ENCODE measurements at regions not wholly inside any gene's neighbourhood (a gene's known extent, or its start where the extent isn't known, plus 50 kb on each side); places are given as distances from the start of the nearest gene placed in this dataset.
"Not testable (repeated sequence)": the region's sequence is repeated elsewhere in the genome, so short reads cannot be mapped to it uniquely, and the experiment has no call there.

DNA sequence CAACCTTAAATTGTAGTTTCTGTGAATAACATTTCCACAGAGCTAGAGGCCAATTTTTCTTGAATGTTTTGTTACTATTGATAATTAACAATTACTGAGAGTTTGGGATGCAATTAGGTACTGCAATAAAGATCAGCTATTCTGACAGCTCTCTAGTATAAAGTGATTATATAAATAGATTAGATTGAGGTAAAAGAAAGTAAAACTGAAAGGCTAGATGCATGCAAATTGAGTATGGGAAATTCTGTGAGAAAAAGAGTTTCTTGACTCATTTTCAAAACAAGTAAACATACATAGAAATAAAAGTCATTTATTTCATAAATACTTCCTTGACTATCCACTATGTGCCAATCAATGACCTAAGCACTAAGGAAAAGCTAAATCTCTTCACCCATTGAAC lies 1087.5 kb upstream of the ATXN8OS start:
- Histone ChIP-seq H3K4me2 (ENCODE audit: extremely low read depth, insufficient read depth, low read length) (no peak overlapping the region), H3K4me3 (replicated peaks in 1 of 4; ENCODE audit: control extremely low read depth in 1 of 4, insufficient read depth in 1 of 4, low read depth in 3 of 4, low read length in 4 of 4) (no peak overlapping the region), H3K36me3 (ENCODE audit: control insufficient read depth, insufficient read depth, low read length) (no peaks in the 10 kb centered on the region), H3K9me3 (ENCODE audit: control insufficient read depth, insufficient read depth, low read depth, low read length) (no peaks in the 10 kb centered on the region), H4K20me1 (ENCODE audit: control insufficient read depth, extremely low read depth, insufficient read depth, low read length) (no peaks in the 10 kb centered on the region), H3K27ac (ENCODE audit: insufficient read depth, low read length) (no peak overlapping the region), H3K4me1 (ENCODE audit: control insufficient read depth, extremely low read depth, insufficient read depth, low read length) (no peaks in the 10 kb centered on the region), H2AFZ (ENCODE audit: low read length) (no peak overlapping the region), H3K79me2 (ENCODE audit: control insufficient read depth, insufficient read depth, low read length) (no peaks in the 10 kb centered on the region), H3K27me3 (ENCODE audit: control insufficient read depth, insufficient read depth, low read length) (no peaks in the 10 kb centered on the region), H3K9ac (ENCODE audit: insufficient read depth, low read length) (no peak overlapping the region)
- no peak for TF ChIP-seq EZH2 (IDR thresholded peaks at IDR 0.05; ENCODE audit: low read length, missing control alignments)
- TF ChIP-seq, protein P1, sequence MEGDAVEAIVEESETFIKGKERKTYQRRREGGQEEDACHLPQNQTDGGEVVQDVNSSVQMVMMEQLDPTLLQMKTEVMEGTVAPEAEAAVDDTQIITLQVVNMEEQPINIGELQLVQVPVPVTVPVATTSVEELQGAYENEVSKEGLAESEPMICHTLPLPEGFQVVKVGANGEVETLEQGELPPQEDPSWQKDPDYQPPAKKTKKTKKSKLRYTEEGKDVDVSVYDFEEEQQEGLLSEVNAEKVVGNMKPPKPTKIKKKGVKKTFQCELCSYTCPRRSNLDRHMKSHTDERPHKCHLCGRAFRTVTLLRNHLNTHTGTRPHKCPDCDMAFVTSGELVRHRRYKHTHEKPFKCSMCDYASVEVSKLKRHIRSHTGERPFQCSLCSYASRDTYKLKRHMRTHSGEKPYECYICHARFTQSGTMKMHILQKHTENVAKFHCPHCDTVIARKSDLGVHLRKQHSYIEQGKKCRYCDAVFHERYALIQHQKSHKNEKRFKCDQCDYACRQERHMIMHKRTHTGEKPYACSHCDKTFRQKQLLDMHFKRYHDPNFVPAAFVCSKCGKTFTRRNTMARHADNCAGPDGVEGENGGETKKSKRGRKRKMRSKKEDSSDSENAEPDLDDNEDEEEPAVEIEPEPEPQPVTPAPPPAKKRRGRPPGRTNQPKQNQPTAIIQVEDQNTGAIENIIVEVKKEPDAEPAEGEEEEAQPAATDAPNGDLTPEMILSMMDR (conservative IDR thresholded peaks at IDR 0.05 in 1 of 2, IDR thresholded peaks at IDR 0.05 in 1 of 2; ENCODE audit: low read depth in 1 of 2, low read length in 2 of 2): no peak
- DNase-seq (ENCODE audit: low read depth in 2 of 2): no peak

DNA sequence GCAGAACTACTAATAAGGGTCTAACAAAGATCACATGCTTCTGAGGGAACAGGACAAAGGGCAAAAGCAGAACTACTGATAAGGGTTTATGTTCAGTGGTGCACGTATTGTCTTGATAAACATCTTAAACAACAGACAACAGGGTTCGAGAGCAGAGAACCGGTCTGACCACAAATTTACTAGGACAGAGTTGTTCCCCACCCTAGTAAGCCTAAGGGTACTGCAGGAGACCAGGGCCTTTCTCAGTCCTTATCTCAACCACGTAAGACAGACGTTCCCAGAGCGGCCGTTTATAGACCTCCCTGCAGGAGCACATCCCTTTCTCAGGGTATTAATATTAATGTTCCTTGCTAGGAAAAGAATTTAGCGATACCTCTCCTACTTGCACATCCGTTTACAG lies 1089.5 kb upstream of the ATXN8OS start:
- not testable (repeated sequence) for H3K27ac ChIP-seq (ENCODE audit: insufficient read depth, low read length); H3K4me2 ChIP-seq (ENCODE audit: extremely low read depth, insufficient read depth, low read length); H3K9ac ChIP-seq (ENCODE audit: insufficient read depth, low read length); H3K36me3 ChIP-seq (ENCODE audit: control insufficient read depth, insufficient read depth, low read length); H3K4me1 ChIP-seq (ENCODE audit: control insufficient read depth, extremely low read depth, insufficient read depth, low read length); DNase-seq (ENCODE audit: low read depth in 2 of 2); H3K27me3 ChIP-seq (ENCODE audit: control insufficient read depth, insufficient read depth, low read length); H2AFZ ChIP-seq (ENCODE audit: low read length); H3K9me3 ChIP-seq (ENCODE audit: control insufficient read depth, insufficient read depth, low read depth, low read length); H3K79me2 ChIP-seq (ENCODE audit: control insufficient read depth, insufficient read depth, low read length); H4K20me1 ChIP-seq (ENCODE audit: control insufficient read depth, extremely low read depth, insufficient read depth, low read length); H3K4me3 ChIP-seq (replicated peaks in 1 of 4; ENCODE audit: control extremely low read depth in 1 of 4, insufficient read depth in 1 of 4, low read depth in 3 of 4, low read length in 4 of 4)

DNA sequence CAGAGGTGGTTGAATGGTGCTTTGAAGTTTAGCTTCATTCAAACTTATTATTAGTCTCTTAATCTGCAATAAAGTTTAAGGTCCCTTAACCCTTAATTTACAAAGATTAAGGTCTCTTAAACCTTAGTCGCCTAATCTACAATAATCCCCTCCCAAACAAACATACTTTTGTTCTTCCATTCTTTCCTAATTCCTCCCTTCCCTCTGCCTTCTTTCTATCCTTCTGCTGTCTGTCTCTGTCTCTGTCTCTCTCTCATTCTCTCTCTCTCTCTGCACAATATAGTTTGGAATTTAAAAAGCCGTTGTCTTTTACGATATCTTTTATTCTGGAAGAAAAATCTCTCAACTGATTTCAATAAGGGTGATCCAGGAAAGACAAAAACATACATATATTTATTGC lies 1096.8 kb upstream of the ATXN8OS start:
- no peak overlapping the region for H3K9ac ChIP-seq (ENCODE audit: insufficient read depth, low read length)
- no peak overlapping the region for H3K4me2 ChIP-seq (ENCODE audit: extremely low read depth, insufficient read depth, low read length)
- no peaks in the 10 kb centered on the region for H3K79me2 ChIP-seq (ENCODE audit: control insufficient read depth, insufficient read depth, low read length)
- TF ChIP-seq, protein P1 (conservative IDR thresholded peaks at IDR 0.05 in 1 of 2, IDR thresholded peaks at IDR 0.05 in 1 of 2; ENCODE audit: low read depth in 1 of 2, low read length in 2 of 2): no peak
- no peak overlapping the region for H3K4me3 ChIP-seq (replicated peaks in 1 of 4; ENCODE audit: control extremely low read depth in 1 of 4, insufficient read depth in 1 of 4, low read depth in 3 of 4, low read length in 4 of 4)
- no peak overlapping the region for H2AFZ ChIP-seq (ENCODE audit: low read length)
- H3K4me1 ChIP-seq (ENCODE audit: control insufficient read depth, extremely low read depth, insufficient read depth, low read length): no peaks in the 10 kb centered on the region
- no peaks in the 10 kb centered on the region for H3K27me3 ChIP-seq (ENCODE audit: control insufficient read depth, insufficient read depth, low read length)
- H3K9me3 ChIP-seq (ENCODE audit: control insufficient read depth, insufficient read depth, low read depth, low read length): no peaks in the 10 kb centered on the region
- no peak for DNase-seq (ENCODE audit: low read depth in 2 of 2)
- H3K36me3 ChIP-seq (ENCODE audit: control insufficient read depth, insufficient read depth, low read length): no peaks in the 10 kb centered on the region
- no peaks in the 10 kb centered on the region for H4K20me1 ChIP-seq (ENCODE audit: control insufficient read depth, extremely low read depth, insufficient read depth, low read length)
- H3K27ac ChIP-seq (ENCODE audit: insufficient read depth, low read length): no peak overlapping the region

DNA sequence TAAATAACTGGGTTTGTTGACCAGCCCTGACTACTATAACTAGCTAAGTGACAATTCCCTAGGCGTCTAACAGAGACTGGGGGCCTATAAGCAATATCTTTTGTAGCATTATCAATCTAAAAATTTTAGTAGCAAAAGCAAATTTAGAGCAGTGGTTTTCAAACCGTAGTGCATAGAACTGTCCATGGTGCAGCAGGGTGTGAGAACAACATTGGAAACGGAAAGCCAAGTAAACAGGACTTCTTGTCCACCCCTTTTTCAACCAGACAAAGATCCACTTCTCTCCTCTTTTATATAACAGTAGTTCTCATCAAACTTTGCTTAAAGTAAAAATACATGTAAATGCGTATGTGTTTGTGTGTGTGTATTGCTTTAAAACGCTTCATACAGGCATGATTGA lies 1099.1 kb upstream of the ATXN8OS start:
- H2AFZ ChIP-seq (ENCODE audit: low read length): no peak overlapping the region
- no peak overlapping the region for H3K4me3 ChIP-seq (replicated peaks in 1 of 4; ENCODE audit: control extremely low read depth in 1 of 4, insufficient read depth in 1 of 4, low read depth in 3 of 4, low read length in 4 of 4)
- no peaks in the 10 kb centered on the region for H3K79me2 ChIP-seq (ENCODE audit: control insufficient read depth, insufficient read depth, low read length)
- no peak overlapping the region for H3K4me2 ChIP-seq (ENCODE audit: extremely low read depth, insufficient read depth, low read length)
- H3K27ac ChIP-seq (ENCODE audit: insufficient read depth, low read length): no peak overlapping the region
- H3K36me3 ChIP-seq (ENCODE audit: control insufficient read depth, insufficient read depth, low read length): no peaks in the 10 kb centered on the region
- H4K20me1 ChIP-seq (ENCODE audit: control insufficient read depth, extremely low read depth, insufficient read depth, low read length): no peaks in the 10 kb centered on the region
- no peak overlapping the region for H3K9ac ChIP-seq (ENCODE audit: insufficient read depth, low read length)
- DNase-seq (ENCODE audit: low read depth in 2 of 2): no peak
- no peaks in the 10 kb centered on the region for H3K9me3 ChIP-seq (ENCODE audit: control insufficient read depth, insufficient read depth, low read depth, low read length)
- no peaks in the 10 kb centered on the region for H3K4me1 ChIP-seq (ENCODE audit: control insufficient read depth, extremely low read depth, insufficient read depth, low read length)
- TF ChIP-seq, protein P1 (conservative IDR thresholded peaks at IDR 0.05 in 1 of 2, IDR thresholded peaks at IDR 0.05 in 1 of 2; ENCODE audit: low read depth in 1 of 2, low read length in 2 of 2): no peak
- TF ChIP-seq EZH2 (IDR thresholded peaks at IDR 0.05; ENCODE audit: low read length, missing control alignments): no peak
- no peaks in the 10 kb centered on the region for H3K27me3 ChIP-seq (ENCODE audit: control insufficient read depth, insufficient read depth, low read length)

Measured in fibroblast of lung (primary cell).